T1000 (cell line): ENCODE measurements at regions not wholly inside any gene's neighbourhood (a gene's known extent, or its start where the extent isn't known, plus 50 kb on each side); places are given as distances from the start of the nearest gene placed in this dataset.
"Not testable (repeated sequence)": the region's sequence is repeated elsewhere in the genome, so short reads cannot be mapped to it uniquely, and the experiment has no call there.

Source experiments
- DNase-seq: peaks from one replicate; lab custom pipeline; 2025; ENCODE audit warnings: mixed read lengths; lab: John Stamatoyannopoulos, UW

DNA sequence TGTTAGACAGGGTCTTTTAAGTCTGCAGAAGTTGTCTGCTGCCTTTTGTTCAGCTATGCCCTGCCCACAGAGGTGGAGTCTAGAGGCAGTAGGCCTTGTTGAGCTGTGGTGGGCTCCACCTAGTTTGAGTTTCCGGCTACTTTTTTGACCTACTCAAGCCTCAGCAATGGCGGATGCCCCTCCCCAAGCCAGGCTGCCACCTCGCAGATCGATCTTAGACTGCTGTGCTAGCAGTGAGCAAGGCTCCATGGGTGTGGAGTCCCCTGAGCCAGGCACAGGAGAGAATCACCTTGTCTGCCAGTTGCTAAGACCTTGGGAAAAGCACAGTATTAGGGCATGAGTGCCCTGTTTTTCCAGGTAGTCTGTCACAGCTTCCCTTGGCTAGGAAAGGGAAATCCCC lies 664.6 kb upstream of the DPPA4 start:
- DNase-seq: not testable (repeated sequence)

DNA sequence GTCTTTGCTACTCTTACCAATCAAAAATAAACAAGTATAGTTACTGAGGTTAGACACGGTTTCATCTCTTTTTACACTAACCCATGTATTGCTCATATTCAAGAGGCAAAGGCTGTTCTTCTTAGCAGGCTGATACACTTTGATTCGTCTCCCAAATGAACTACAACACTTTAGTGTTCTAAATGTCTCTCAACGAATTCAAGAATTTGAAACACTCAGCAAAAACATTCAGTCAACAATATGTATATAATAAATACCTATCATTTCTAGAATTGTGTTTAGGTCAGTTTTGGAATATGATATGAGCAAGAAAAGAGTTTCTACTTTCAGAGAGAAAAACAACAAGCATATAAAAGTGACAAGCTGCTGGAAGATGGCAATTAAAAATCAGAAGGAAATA lies 669.6 kb upstream of the DPPA4 start:
- no peak for DNase-seq

DNA sequence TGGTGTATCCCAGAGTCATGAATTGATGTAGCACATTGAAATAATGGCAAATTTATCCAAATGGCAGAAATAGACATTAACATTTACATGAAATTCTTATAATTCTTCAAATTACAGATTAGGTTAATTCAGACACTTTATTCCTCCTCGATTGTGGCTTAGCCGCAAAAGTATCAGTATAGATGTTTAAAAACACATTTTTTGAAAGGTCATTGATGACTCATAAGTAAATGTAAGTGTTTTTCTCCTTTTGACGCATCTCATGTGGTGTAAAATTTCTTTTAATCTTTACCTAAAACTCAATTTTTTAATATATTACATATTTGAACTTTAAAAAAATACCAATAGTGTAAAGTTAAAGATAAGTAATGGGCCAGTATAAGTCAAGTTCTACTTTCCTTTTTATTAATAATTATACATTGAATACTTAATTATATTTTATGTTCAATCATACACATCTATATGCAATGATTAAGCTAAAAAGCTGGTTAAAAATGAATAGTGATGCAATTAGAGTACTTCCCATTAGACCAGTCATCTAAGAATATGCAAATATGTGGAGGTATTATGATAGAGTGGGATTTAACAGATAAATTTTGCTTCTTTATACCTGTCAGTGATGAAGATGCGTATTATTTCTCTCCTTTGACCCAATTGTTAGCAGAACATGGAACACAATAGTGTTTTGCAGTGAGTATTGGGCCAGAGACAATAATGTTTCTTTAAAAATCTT lies 678.1 kb upstream of the DPPA4 start:
- no peak for DNase-seq

DNA sequence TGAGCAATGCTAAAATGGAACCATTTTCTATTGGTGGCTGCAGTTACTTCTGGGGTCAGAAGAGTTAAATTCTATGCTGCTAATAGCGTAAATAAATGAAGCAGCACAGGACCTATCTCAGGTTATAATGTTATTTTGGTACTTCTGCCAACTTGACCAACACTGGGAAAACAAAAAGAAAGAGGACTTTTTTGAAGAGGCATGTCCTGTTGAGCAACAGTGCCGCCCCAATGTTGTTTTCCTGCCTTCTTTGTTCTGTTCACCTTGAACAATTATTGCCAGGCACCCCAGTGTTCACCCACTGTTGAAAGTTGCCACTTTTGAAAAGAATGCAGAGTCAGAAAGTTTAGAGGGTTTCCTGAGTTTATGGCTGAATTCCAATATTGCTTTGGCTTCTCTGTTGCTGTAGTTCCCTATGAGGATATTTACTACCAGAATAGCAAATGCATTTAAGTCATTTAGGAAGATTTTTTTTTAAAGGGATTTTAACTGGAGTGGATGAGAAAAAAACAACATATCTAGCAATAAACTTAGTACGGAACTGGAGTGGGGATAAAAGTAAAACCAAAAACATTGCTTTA lies 679.0 kb upstream of the DPPA4 start:
- no peak for DNase-seq

DNA sequence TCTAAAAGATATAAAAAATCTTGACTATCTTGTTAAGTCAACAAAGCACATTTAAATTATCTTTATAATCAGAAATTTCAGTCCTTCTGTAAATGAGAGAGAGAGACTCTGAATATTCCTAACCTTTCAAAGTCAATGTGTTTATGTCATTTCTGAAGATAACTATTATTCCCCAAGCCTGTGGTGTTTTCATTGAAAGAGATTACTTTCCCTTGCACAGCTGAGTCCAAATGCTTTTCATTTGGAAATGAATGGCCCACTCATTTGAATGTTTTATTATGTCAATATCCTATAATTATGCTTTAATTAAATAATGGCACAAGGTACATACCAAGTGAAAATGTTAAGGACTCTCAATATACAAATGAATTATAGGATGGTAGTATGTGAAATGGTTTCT lies 680.0 kb upstream of the DPPA4 start:
- no peak for DNase-seq

DNA sequence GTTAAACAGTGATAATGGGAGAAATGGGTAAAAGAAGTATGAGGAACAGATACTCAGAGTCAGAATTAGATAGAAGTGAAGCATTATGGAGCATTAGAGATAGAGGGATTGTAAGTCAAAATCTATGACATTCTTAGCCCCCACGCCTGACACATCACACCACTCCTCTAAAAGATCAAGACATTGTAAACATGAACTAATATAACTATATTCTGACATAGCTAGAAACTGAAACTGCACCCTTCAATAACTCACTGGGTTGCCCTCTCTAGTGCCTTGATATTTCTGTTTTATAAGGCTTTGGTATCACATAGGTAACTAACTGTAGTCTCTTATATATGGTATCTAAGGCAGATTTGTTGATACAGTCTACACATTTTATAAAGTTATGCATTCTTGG lies 684.3 kb upstream of the DPPA4 start:
- no peak for DNase-seq

DNA sequence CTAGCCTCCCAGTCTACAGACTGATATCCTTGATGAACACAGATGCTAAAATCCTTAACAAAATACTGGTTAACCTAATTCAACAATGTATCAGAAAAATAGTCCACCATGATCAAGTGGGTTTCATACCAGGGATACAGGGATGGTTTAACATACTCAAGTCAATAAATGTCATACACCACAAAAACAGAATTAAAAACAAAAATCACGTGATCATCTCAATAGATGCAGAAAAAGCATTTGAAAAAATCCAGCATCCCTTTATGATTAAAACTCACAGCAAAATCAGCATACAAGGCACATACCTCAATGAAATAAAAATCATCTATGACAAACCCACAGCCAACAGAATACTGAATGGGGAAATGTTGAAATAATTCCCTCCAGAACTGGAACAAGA lies 685.7 kb upstream of the DPPA4 start:
- not testable (repeated sequence) for DNase-seq

DNA sequence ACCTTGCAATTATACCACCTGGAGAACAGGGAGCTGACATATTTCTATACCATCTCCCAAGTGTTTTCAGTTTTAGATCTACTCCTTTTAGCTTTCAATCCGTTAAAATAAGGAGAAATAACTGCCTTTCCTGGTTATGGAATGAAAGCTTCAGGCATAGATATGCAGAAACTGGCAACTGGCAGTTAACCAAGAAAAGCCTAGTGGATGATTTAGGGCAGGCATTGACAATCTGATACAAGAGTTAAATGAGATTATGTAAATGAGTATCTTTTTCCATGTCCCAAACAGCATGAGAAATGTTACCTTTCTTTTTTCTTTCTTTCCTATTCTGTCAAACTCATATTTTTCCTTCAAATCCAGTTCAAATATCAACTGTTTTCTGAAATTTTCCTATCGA lies 689.1 kb upstream of the DPPA4 start:
- no peak for DNase-seq

DNA sequence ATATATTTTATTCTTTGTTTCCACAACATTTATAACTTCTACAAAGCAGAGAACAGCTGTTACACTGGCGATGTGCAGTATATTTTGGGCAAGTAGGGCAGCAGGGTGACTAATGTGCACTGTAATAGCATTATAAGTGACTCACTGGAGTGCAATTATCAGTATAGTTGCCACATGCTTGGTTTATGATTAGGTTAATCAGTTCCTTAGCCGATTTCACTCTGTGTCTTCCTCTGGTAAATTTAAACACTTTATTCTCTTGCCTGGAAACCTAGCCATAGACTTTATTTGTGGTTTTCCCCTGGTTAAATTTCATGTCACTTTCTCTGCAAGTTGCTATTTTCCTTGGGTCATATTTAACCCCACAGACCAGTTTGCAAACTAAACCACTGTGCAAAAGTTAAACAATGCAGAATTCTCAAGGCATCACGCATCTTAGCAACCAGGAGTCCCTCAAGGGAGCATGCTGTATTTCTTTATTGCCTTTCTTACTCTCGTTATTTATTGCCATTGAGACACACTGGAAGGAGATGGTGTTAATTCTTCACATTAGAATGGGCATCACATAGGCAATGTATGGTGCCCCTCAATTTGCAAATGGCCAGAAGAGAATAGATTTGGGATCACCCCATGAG lies 690.2 kb upstream of the DPPA4 start:
- DNase-seq: peak; percentile 2

DNA sequence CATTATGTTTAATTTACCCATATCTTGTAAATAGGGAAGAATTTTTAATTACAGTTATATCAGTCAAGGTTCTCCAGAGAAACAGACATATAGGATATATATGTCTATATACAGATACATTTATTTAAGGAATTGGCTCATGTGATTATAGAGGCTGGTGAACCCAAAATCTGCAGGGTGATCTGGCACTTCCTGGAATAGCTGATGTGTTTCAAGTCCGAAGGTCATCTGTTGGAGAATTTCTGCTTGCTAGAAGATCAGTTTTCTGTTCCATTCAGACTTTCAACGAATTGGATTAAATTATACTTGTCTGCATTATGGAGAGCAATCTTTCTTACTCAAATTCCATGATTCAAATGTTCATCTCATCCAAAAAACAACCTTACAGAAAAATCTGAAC lies 694.6 kb upstream of the DPPA4 start:
- DNase-seq: no peak

DNA sequence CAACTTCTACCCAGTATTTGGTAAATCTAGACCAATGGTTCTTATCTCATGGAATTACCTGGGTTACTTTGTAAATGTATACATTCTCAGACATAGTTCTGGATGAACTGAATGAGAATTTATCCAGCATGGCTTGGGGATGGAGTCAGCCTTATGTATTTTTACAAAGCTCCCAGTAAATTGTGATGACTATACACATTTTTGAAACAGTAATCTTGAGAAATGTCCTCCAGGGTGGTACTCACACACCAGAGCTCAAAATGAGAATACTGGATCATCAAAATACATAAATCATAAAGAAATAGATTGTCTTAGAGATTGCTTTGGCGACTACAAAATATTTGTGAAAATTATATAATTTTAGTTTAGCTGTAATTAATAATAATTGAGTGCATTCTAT lies 722.1 kb upstream of the DPPA4 start:
- no peak for DNase-seq

DNA sequence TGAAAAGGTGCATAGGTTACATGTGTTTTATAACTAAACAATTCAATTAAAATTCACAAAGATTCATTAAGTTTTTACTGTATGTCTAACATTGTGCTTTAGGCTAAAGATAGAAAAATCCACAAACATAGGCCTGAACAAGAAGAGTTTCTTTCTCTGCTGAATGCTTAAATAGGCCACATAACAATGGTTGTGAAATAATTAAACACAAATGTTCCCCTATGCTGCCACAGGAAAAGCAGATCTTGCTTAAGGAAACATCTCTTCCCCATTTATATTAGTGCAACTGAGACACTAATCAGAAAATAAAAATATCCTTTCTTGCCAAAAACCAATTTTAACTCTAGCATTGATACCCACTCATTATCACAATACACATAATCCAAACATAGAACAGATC lies 725.4 kb upstream of the DPPA4 start:
- no peak for DNase-seq

DNA sequence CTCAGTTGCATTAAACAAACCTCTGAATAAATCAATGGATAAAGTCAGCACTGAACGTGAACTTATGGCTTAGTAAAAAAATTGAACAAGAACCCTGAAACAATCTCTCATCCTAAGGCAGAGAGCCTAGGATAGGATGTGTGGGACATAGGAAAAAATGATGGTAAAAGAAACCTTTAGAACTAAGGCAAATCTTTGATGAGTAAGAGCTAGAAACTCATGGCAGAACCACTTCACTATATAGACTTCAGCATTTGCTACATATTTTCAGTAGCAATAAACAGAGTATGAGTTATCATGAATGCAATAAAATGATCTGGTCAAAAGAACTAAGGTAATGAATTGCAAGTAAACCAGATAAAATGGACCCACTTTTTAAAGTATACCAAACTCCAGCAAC lies 725.8 kb upstream of the DPPA4 start:
- no peak for DNase-seq

DNA sequence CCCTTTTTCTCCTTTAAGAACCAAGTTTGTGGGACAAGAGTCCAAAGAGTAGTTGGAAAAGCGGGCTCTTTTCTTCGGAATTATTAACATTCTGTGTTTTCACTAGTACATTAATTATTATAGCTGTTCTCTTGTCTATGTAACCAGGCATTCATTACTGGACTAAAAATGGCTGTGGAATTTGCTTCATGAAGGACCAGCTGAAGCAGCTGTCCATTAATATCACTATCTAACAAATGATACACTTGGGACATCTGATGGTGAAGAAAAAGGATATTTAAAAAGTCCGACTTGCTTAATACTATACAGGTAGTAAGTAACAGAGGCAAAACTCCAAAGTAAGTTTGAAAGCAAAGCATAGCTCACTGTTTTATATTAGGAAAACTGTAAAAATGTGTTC lies 728.9 kb upstream of the DPPA4 start:
- DNase-seq: no peak

DNA sequence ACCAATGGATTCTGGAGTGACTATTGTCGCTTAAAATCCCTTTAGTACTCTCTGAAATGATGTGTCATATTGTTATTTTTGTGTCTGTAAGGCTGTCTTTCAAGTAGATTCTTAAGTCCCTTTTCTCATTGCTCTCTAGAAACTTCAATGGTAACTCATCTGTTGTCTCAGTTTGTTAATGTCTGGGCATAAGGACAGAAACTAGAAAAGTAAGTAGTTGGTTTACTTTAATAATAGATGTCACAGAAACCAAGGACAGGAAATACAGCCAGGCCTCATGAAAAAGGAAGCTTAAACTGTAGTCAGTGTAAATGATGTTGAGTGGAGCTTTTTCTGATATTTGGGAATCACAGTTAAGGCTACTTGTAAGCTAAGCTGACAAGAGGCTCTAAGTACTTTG lies 730.2 kb upstream of the DPPA4 start:
- no peak for DNase-seq

DNA sequence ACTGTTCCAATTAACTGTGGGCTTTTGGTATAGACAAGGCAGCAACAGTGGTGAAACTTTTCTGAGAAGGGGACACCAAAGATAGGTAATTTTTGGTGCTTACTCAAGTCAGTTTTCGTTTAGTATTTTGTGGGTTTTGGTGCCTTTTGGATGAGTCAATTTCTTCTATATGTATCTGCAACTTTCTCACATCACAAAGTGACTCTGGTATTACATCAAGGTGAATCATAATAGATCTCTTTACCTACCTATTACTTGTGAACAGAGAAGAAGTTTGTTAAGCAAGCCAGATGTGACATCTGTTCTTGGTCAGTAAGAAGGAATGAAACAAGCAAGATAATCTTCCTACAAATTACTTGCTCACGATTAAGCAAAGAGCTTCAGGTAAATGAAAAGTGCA lies 732.4 kb upstream of the DPPA4 start:
- DNase-seq: no peak

DNA sequence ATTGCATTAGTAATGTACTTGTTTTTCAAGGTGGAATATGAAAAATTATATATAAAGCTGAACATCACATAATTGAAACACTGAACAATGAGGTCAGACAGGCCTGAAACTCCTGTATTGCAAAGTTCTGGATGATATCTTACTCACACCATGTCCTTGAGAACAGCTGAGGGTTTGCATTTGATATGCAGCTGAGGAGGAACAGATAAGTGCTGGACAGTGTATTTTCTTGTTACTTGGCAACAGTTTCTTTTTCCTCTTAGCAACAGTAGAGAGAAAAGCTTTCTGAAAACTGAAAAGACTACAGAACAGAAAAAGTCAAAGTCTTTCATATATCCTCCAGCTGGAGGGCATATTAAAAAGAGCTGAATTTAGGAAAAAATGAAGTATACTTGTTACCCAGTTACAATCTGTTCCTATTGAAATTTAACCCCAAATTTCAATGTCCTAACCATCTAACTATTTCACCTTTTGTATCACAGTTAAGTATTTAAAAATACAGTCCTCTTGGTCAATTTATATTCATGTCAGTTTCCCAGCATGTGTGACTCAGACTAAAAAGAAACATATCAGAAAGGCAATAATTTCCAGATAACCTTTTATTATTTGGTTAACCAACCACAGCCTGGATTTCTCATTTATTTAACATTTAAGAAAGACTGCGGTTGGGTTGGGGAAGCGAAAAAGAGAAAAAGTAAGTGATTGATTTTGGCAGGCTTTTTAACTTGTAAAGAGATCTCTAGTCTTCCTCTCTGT lies 733.0 kb upstream of the DPPA4 start:
- no peak for DNase-seq

DNA sequence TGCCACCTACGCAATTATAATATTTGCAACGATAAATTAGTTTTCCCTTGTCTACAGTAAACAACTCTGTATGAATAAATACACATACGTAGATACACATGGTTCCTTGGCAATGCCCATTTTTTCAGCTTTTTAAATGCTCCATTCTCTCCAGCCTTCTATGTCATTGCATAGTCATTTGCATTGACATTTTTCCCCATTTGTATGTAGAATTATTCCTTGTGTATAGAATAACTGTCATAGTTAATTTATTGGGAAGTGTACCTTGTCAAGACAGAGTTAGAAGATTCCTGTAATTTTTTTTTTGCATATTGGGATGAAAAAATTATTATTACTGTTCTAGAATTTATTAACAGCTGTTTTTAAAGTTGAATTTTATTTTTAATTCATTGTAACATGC lies 736.7 kb upstream of the DPPA4 start:
- no peak for DNase-seq

DNA sequence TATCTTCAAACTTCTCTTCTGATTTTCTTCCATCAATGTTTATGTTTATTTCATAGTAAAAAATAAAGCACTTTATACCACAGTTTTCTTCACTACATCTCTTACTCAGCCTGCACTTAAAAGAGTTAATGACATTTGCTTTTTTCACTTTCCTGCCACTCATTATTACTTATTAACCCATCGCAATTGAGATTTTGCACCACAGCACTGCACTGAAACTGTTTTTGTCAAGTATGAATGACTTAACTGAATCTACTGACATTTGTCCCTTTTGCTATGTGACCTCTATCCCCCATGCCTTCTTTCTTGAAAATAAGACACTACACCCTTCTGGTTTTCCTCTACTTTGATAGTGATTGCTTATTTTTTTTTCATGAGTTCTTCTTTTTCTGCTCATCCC lies 739.7 kb upstream of the DPPA4 start:
- no peak for DNase-seq

DNA sequence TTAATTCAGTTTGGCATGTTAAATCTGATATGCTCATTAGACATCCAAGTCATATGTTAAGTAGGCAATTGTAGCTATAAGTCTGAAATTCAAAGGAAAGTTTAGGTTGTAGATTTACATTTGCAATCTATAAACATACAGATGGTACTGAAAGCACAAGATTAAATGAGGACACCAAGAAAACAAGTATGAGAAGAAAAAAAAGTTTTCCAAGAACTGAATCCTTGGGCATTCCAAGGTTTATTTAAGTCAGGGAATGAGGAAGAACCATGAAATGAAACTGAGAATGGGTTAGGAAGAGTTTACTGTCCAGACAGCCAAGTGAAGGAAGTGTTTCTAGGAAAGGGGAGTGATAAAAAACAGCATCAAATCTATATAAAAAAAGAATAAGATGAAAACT lies 756.1 kb upstream of the DPPA4 start:
- DNase-seq: no peak

DNA sequence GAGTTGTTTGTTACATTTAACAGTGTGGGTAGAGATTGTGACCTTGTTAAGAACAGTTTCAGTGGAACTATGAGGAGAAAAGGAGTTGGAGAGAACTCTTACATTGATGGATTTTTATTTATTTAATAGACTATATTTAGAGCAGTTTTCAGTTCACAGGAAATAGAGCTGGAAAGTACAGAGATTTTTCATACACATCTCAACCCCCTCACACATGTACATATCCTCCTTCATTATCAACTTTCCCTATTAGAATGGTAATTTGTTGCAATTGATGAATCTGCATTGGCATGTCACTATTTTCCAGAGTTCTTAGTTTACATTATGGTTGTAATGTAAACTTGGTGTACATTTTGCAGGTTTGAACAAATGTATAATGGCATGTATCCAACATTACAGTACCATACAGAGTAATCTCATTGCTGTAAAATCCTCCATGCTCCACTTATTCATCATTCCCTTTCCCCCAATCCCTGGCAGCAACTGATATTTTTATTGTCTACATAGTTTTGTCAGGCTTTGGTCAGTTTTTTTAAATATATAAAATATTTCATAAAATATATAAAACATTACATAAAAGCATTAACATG lies 756.6 kb upstream of the DPPA4 start:
- no peak for DNase-seq

DNA sequence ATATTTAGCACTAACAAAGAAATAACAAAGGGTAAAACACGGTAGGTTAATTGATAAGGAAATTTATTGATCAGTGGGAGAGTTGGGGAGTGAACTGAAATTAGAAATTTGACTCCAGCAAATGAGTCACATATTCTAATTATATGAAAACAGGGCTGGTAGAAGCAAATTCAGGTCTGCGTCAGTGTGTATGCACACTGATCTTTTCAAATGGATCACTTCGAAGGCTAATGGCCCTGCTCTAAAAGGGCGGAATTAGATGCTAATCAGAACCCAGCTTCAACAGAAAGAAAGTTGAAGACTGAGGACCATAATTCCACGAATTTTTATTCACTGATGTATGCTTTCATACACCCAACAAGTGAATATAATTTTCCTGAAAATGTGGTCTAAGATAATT lies 762.4 kb upstream of the DPPA4 start:
- DNase-seq: no peak

DNA sequence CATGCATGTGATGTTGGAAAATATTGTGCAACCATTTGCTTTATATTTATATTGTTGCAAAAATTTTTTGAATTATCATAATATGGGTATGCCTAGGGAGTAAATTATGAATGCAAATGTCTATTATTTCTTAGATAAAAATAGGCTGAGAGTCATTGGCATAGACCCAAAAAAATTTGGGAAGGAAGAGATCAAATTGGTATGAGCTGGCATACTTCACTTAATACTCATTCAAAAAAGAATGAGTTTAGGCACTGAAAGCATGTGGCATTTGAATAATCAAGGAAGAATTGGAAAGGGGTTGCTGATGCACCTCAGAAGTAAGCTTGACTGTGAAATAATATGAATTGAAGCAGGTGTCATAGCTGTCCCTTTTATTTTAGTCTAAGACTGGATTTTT lies 764.0 kb upstream of the DPPA4 start:
- no peak for DNase-seq
